C4-2B (cell line): ENCODE measurements at regions not wholly inside any gene's neighbourhood (a gene's known extent, or its start where the extent isn't known, plus 50 kb on each side); places are given as distances from the start of the nearest gene placed in this dataset.

Experiments
- H3K27ac ChIP-seq: fragments of 450-650 bp; 2 replicates; pipeline ENCODE4 v1.5.1; 2017
- CTCF ChIP-seq: fragments of 450-650 bp; conservative IDR thresholded peaks from 2 replicates; pipeline ENCODE4 v1.5.1; 2017; ENCODE audit warnings: mild to moderate bottlenecking
- ZFX ChIP-seq: fragments of 450-650 bp; IDR thresholded peaks from 2 replicates; pipeline ENCODE4 v1.6.1; 2017

GRCh38 chr4:20570981-20571715 is 129.1 kb upstream of the PACRGL start:
- no peak for TF ChIP-seq ZFX
- TF ChIP-seq CTCF = no peak
- no peak overlapping the region for H3K27ac ChIP-seq

DNA sequence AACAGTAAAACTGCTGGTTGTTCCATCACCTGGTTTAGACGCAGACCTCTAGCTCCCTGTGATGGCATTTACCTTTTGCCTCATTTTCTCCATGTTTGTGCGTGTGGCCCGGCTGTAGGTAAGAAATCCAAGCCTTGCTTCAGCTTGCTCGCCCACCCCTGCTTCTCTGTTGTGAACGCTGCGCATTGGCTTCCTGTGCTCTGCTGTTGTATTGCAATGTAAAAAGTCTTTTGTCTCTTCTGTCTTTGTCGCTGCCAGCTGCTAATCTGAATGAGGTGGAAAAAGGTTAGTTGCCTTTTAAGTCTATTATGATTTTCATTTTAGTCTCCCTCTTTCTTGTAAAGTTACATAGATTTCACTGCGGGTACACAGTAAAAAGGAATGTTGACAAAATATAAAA is 127.3 kb upstream of the PACRGL start:
- no peak overlapping the region for H3K27ac ChIP-seq
- no peak for TF ChIP-seq ZFX
- no peak for TF ChIP-seq CTCF

GRCh38 chr4:20574986-20575385 is 125.3 kb upstream of the PACRGL start:
- no peak overlapping the region for H3K27ac ChIP-seq
- TF ChIP-seq CTCF = no peak
- no peak for TF ChIP-seq ZFX

- TF ChIP-seq ZFX (no peak), CTCF (no peak)
Measured at GRCh38 chr4:20575486-20575885, 124.8 kb upstream of the PACRGL start.

DNA sequence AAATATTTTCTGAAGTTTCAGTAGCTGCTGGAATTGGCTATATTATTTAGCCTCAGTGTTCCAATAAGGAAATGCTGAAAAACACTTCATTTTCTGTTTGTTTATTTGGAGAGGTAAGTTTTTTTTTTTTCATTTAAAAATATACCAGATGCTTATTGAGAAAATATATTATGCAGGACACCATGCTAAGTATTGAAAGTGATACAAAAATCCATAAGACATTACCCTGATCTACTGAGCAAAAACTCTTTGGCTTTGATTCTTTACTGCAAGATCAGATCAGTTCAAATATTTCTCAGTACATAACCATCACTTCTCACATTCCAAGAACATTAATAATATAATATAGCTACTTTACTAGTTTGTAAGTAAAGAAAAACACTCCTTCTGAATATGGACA is 123.4 kb upstream of the PACRGL start:
- no peak for TF ChIP-seq CTCF
- H3K27ac ChIP-seq = no peak overlapping the region

More at GRCh38 chr4:20575486-20575885, 124.8 kb upstream of the PACRGL start:
- no peak overlapping the region for H3K27ac ChIP-seq

GRCh38 chr4:20577702-20578101 is 122.6 kb upstream of the PACRGL start:
- no peak overlapping the region for H3K27ac ChIP-seq
- no peak for TF ChIP-seq ZFX
- TF ChIP-seq CTCF = no peak

DNA sequence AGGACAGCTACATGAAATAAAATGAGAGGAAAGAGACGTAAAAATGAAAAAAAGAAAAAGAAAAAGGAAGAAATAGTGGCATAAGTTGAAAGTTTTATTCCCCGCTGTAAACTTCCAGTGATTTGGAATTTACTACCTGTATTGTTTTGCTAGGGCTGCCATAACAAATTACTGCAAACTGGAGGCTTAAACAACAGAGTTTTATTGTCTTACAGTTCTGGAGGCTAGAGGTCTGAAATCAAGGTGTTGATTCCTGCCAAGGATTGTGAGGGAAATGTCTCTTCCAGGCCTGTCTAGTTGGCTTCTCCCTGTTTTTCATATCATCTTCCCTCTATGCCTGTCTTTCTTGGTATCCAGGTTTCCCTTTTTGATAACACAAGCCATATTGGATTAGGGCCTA is 119.4 kb upstream of the PACRGL start:
- no peak overlapping the region for H3K27ac ChIP-seq
- TF ChIP-seq CTCF = no peak
- no peak for TF ChIP-seq ZFX
